ENCODE measurements at regions not wholly inside any gene's neighbourhood (a gene's known extent, or its start where the extent isn't known, plus 50 kb on each side); places are given as distances from the start of the nearest gene placed in this dataset.

DNA sequence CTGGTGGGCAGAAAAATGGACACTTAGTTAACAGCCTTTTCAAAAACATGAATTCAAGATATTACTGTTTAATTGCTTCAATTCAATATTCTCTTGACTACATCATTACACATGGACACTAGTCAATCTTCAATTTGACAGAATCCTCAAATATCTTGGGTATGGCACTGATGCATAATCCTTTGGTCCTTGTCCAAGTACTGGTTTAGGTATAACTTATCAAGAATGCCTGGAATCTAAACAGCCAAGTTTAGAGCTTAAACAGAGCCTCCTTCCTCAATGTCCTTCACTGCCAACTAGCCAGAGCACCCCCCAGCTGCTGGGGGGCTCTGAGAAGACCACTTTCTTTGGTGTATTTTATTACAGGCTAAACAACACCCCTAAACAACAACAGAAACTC, 61.6 kb upstream of the ERCC6L2 start:
- Histone ChIP-seq H3K14ac (ENCODE audit: insufficient read depth, low read length) (no peak overlapping the region), H2BK20ac (ENCODE audit: low read depth, low read length, poor library complexity, severe bottlenecking) (no peak overlapping the region), H2AK5ac (ENCODE audit: insufficient read length, low read length) (no peak overlapping the region), H3K4ac (ENCODE audit: low read depth, low read length) (no peak overlapping the region), H2BK5ac (ENCODE audit: insufficient read length, low read length) (no peak overlapping the region), H3K56ac (ENCODE audit: insufficient read length, low read depth, low read length) (no peak overlapping the region), H3K79me1 (ENCODE audit: insufficient read depth, low read depth, low read length, poor library complexity, severe bottlenecking) (no peaks in the 10 kb centered on the region), H3K9me3 (ENCODE audit: control insufficient read depth, low read depth, low read length) (no peaks in the 10 kb centered on the region), H2BK12ac (ENCODE audit: insufficient read length, low read depth, low read length) (no peak overlapping the region), H4K91ac (ENCODE audit: insufficient read length, low read depth, low read length) (no peak overlapping the region), H4K20me1 (ENCODE audit: control insufficient read depth, insufficient read depth, insufficient read length) (no peaks in the 10 kb centered on the region), H3K23me2 (ENCODE audit: insufficient read length, low read depth, low read length, poor library complexity, severe bottlenecking) (no peaks in the 10 kb centered on the region), H3T11ph (ENCODE audit: low read length) (no peak overlapping the region), H3K23ac (ENCODE audit: insufficient read length, low read depth, low read length) (no peak overlapping the region), H3K4me1 (ENCODE audit: insufficient read depth, low read length) (no peaks in the 10 kb centered on the region), H3K9ac (ENCODE audit: extremely low read depth, insufficient read length, low read length) (no peak overlapping the region), H3K4me2 (ENCODE audit: insufficient read depth, insufficient read length, low read length) (no peak overlapping the region), H2BK120ac (ENCODE audit: low read depth, low read length, poor library complexity, severe bottlenecking) (no peak overlapping the region), H2AFZ (ENCODE audit: low read length) (no peak overlapping the region), H2BK15ac (ENCODE audit: low read depth, low read length) (no peak overlapping the region), H3K27ac (ENCODE audit: insufficient read length, low read depth, low read length) (no peak overlapping the region), H4K5ac (ENCODE audit: insufficient read length, low read depth, low read length) (no peak overlapping the region), H4K8ac (replicated peaks; ENCODE audit: insufficient read length, low read depth, low read length) (no peak overlapping the region), H3K79me2 (ENCODE audit: insufficient read depth, low read length) (no peaks in the 10 kb centered on the region), H3K18ac (ENCODE audit: insufficient read length, low read depth, low read length) (no peak overlapping the region), H3K27me3 (ENCODE audit: insufficient read depth, low read length) (no peaks in the 10 kb centered on the region)
- TF ChIP-seq, protein P1, sequence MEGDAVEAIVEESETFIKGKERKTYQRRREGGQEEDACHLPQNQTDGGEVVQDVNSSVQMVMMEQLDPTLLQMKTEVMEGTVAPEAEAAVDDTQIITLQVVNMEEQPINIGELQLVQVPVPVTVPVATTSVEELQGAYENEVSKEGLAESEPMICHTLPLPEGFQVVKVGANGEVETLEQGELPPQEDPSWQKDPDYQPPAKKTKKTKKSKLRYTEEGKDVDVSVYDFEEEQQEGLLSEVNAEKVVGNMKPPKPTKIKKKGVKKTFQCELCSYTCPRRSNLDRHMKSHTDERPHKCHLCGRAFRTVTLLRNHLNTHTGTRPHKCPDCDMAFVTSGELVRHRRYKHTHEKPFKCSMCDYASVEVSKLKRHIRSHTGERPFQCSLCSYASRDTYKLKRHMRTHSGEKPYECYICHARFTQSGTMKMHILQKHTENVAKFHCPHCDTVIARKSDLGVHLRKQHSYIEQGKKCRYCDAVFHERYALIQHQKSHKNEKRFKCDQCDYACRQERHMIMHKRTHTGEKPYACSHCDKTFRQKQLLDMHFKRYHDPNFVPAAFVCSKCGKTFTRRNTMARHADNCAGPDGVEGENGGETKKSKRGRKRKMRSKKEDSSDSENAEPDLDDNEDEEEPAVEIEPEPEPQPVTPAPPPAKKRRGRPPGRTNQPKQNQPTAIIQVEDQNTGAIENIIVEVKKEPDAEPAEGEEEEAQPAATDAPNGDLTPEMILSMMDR (conservative IDR thresholded peaks at IDR 0.05), result no peak
- no peak overlapping the region for H3K4me3 Mint-ChIP-seq
- peaks cover 2% of the 10 kb centered on the region for H3K27me3 Mint-ChIP-seq (ENCODE audit: low read depth)
- peaks cover 7 to 17% of the 10 kb centered on the region in 2 experiments for H3K4me1 Mint-ChIP-seq
- H3K9me3 Mint-ChIP-seq, result no peaks in the 10 kb centered on the region
- no peaks in the 10 kb centered on the region for H3K36me3 Mint-ChIP-seq (ENCODE audit: insufficient read depth in 1 of 3, low read depth in 3 of 3)
- DNase-seq, result no peak
- no peak overlapping the region for H3K27ac Mint-ChIP-seq

Measured in H9 (cell line).